ENCODE measurements at regions not wholly inside any gene's neighbourhood (a gene's known extent, or its start where the extent isn't known, plus 50 kb on each side); places are given as distances from the start of the nearest gene placed in this dataset.

- H3K4me3 ChIP-seq: no peak overlapping the region
- DNase-seq (ENCODE audit: low spot score): no peak
- TF ChIP-seq, protein P1, sequence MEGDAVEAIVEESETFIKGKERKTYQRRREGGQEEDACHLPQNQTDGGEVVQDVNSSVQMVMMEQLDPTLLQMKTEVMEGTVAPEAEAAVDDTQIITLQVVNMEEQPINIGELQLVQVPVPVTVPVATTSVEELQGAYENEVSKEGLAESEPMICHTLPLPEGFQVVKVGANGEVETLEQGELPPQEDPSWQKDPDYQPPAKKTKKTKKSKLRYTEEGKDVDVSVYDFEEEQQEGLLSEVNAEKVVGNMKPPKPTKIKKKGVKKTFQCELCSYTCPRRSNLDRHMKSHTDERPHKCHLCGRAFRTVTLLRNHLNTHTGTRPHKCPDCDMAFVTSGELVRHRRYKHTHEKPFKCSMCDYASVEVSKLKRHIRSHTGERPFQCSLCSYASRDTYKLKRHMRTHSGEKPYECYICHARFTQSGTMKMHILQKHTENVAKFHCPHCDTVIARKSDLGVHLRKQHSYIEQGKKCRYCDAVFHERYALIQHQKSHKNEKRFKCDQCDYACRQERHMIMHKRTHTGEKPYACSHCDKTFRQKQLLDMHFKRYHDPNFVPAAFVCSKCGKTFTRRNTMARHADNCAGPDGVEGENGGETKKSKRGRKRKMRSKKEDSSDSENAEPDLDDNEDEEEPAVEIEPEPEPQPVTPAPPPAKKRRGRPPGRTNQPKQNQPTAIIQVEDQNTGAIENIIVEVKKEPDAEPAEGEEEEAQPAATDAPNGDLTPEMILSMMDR (IDR thresholded peaks at IDR 0.05): no peak
- no peak overlapping the region for H3K27ac ChIP-seq
Observed at GRCh38 chr15:88987591-88987933, 74.4 kb upstream of the MFGE8 start.

- Histone ChIP-seq H3K27ac (no peak overlapping the region), H3K4me3 (no peak overlapping the region)
- TF ChIP-seq, protein P1 (IDR thresholded peaks at IDR 0.05): no peak
- DNase-seq (ENCODE audit: low spot score): no peak
Observed at GRCh38 chr15:88987934-88988671, 74.9 kb upstream of the MFGE8 start.

GRCh38 chr15:88989578-88989977 lies 76.4 kb upstream of the MFGE8 start:
- no peak for DNase-seq (ENCODE audit: low spot score)
- Histone ChIP-seq H3K4me3 (no peak overlapping the region), H3K27ac (no peak overlapping the region)
- TF ChIP-seq, protein P1 (IDR thresholded peaks at IDR 0.05): no peak

GRCh38 chr15:88990185-88990679 lies 77.1 kb upstream of the MFGE8 start:
- no peak for DNase-seq (ENCODE audit: low spot score)
- TF ChIP-seq, protein P1 (IDR thresholded peaks at IDR 0.05): no peak
- no peak overlapping the region for H3K4me3 ChIP-seq
- H3K27ac ChIP-seq: no peak overlapping the region

- TF ChIP-seq, protein P1 (IDR thresholded peaks at IDR 0.05): no peak
- DNase-seq (ENCODE audit: low spot score): no peak
- Histone ChIP-seq H3K4me3 (no peak overlapping the region), H3K27ac (no peak overlapping the region)
Observed at GRCh38 chr15:88992216-88992615, 79.0 kb upstream of the MFGE8 start.

DNA sequence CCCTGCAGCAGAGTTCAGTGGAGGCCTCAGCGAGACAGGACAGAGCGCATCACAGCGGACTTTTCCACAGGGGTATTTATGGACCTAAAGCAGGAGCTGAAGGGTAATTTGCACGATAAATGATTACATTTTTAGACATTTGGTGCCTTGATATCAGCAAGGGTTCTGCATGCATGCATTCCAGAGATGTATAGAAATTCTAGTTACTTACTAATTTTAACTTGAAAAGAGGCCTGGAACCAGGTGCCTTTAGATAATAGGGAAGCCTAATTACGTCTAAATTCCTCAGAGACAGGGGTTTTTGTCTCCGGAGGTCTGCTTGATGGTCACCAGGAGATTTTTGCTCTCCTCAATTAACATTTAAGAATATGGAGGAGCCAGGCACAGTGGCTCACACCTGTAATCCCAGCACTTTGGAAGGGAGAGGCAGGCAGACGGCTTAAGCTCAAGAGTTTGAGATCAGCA lies 79.8 kb upstream of the MFGE8 start:
- H3K4me3 ChIP-seq: no peak overlapping the region
- no peak overlapping the region for H3K27ac ChIP-seq
- DNase-seq (ENCODE audit: low spot score): no peak
- TF ChIP-seq, protein P1 (IDR thresholded peaks at IDR 0.05): no peak

DNA sequence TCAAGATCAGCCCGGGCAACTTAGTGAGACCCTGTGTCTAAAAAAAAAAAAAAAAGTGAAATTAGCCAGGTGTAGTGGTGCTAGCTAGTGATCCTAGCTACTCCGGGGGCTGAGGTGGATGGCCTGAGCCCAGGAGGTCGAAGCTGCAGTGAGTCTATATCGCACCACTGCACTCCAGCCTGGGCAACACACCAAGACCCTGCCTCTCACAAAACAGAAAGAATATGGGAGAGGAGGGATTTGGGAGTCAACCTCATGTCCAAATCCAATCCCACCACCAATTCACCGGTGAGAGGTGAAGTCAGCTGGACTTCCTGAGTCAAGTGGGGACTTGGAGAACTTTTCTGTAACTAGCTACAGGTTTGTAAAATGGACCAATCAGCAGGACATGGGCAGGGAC lies 80.5 kb upstream of the MFGE8 start:
- TF ChIP-seq, protein P1 (IDR thresholded peaks at IDR 0.05): no peak
- no peak overlapping the region for H3K4me3 ChIP-seq
- no peak overlapping the region for H3K27ac ChIP-seq
- DNase-seq (ENCODE audit: low spot score): peak; percentile 29
